WTC11 (cell line): ENCODE measurements at regions not wholly inside any gene's neighbourhood (a gene's known extent, or its start where the extent isn't known, plus 50 kb on each side); places are given as distances from the start of the nearest gene placed in this dataset.

Experiments
- ATAC-seq: fragments of 200-7000 bp; cut with Tn5 transposase; 2 replicates; pipeline ENCODE4 v1.10.0; 2021; ENCODE audit warnings: mild to moderate bottlenecking, moderate library complexity
- CTCF ChIA-PET: fragments of 300-600 bp; sonication (Branson Sonifier 250); formaldehyde crosslinking; loops from one replicate; lab custom pipeline; 2021; ENCODE audit warnings: antibody characterized with exemption; lab: Charles Lee
- POLR2A ChIA-PET: fragments of 350-600 bp; sonication (Branson Sonifier 250); formaldehyde crosslinking; loops from one replicate; lab custom pipeline; 2021; ENCODE audit warnings: antibody characterized with exemption; lab: Charles Lee
- DNase-seq: peaks from one replicate; pipeline ENCODE4 v3.0.0; 2021; ENCODE audit warnings: low spot score
- H3K27ac Mint-ChIP-seq: 2 replicates; pipeline ENCODE4 v1.8.0; 2021; ENCODE audit warnings: mixed read lengths
- H3K27me3 Mint-ChIP-seq: 2 replicates; pipeline ENCODE4 v1.8.0; 2021; ENCODE audit warnings: low read depth, mild to moderate bottlenecking, moderate library complexity, mixed read lengths
- H3K36me3 Mint-ChIP-seq: 2 replicates; pipeline ENCODE4 v1.8.0; 2021; ENCODE audit warnings: mixed read lengths
- H3K4me1 Mint-ChIP-seq: 2 replicates; pipeline ENCODE4 v1.8.0; 2022; ENCODE audit warnings: mixed read lengths
- H3K4me3 Mint-ChIP-seq: 2 replicates; pipeline ENCODE4 v1.8.0; 2021; ENCODE audit warnings: mild to moderate bottlenecking, moderate library complexity, mixed read lengths
- H3K9me3 Mint-ChIP-seq: 2 replicates; pipeline ENCODE4 v1.8.0; 2021; ENCODE audit warnings: mixed read lengths
- ATF1 ChIP-seq: sonication (generic); formaldehyde crosslinking; IDR thresholded peaks from 2 replicates; pipeline ENCODE4 v1.8.1; 2023; ENCODE audit warnings: mild to moderate bottlenecking, moderate library complexity, missing genetic modification reagents
- NR2C2 ChIP-seq: sonication (generic); formaldehyde crosslinking; IDR thresholded peaks from 2 replicates; pipeline ENCODE4 v1.8.0; 2022; ENCODE audit warnings: mild to moderate bottlenecking, missing genetic modification reagents
- PRRX2 ChIP-seq: fragments of 250-450 bp; sonication (Bioruptor Pico); IDR thresholded peaks from 2 replicates; pipeline ENCODE4 v1.8.0; 2021; ENCODE audit warnings: mild to moderate bottlenecking
- TEAD1 ChIP-seq: sonication (generic); formaldehyde crosslinking; IDR thresholded peaks from 2 replicates; pipeline ENCODE4 v1.8.0; 2022; ENCODE audit warnings: mild to moderate bottlenecking, missing genetic modification reagents
- TP53 ChIP-seq: sonication (generic); formaldehyde crosslinking; IDR thresholded peaks from 2 replicates; pipeline ENCODE4 v1.8.1; 2023; ENCODE audit warnings: mild to moderate bottlenecking, missing genetic modification reagents
- TF ChIP-seq, protein P1 (sequence below): fragments of 250-450 bp; sonication (Bioruptor Pico); IDR thresholded peaks from 2 replicates; pipeline ENCODE4 v1.9.0; 2021; ENCODE audit warnings: mild to moderate bottlenecking, borderline replicate concordance
- TF ChIP-seq, protein P2 (sequence below): fragments of 200-600 bp; IDR thresholded peaks from 2 replicates; pipeline ENCODE4 v1.8.0; 2022; ENCODE audit warnings: antibody characterized with exemption
- TF ChIP-seq, protein P3 (sequence below): sonication (generic); formaldehyde crosslinking; IDR thresholded peaks from 2 replicates; pipeline ENCODE4 v1.8.0; 2022; ENCODE audit warnings: mild to moderate bottlenecking, missing genetic modification reagents
- TF ChIP-seq, protein P4 (sequence below): sonication (generic); formaldehyde crosslinking; IDR thresholded peaks from 2 replicates; pipeline ENCODE4 v1.8.1; 2022; ENCODE audit warnings: low read depth, mild to moderate bottlenecking, moderate library complexity, missing genetic modification reagents, borderline replicate concordance
- TF ChIP-seq, protein P5 (sequence below): sonication (generic); formaldehyde crosslinking; conservative IDR thresholded peaks from 2 replicates; pipeline ENCODE4 v1.8.1; 2023; ENCODE audit warnings: mild to moderate bottlenecking, low read depth, missing genetic modification reagents, moderate library complexity
- TF ChIP-seq, protein P6 (sequence below): sonication (generic); formaldehyde crosslinking; IDR thresholded peaks from 2 replicates; pipeline ENCODE4 v1.8.1; 2022; ENCODE audit warnings: missing genetic modification reagents, borderline replicate concordance

DNA sequence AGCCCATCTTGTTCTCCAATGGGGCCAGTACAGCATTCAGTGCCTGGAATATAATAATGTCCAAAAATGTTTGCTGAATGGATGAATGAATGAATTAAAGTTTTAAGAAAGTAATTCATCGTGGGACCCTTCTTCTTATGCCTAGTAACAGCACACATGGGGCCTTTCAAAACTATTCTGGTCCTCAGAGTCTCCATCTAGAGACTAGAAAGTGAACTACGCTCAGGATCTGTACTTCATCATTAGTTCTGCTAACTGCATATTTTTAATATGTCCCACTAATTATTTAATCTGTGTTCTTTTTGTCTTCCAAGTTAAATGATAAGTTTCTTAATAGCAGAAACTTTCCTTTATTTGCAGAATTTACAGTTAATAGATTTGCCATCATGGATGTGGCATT is 172.5 kb downstream of the SMAD2 start:
- H3K4me1 Mint-ChIP-seq: peaks cover 9% of the 10 kb centered on the region; the same call in 1 of the 2 replicates
- no peak for DNase-seq
- TF ChIP-seq, protein P1, sequence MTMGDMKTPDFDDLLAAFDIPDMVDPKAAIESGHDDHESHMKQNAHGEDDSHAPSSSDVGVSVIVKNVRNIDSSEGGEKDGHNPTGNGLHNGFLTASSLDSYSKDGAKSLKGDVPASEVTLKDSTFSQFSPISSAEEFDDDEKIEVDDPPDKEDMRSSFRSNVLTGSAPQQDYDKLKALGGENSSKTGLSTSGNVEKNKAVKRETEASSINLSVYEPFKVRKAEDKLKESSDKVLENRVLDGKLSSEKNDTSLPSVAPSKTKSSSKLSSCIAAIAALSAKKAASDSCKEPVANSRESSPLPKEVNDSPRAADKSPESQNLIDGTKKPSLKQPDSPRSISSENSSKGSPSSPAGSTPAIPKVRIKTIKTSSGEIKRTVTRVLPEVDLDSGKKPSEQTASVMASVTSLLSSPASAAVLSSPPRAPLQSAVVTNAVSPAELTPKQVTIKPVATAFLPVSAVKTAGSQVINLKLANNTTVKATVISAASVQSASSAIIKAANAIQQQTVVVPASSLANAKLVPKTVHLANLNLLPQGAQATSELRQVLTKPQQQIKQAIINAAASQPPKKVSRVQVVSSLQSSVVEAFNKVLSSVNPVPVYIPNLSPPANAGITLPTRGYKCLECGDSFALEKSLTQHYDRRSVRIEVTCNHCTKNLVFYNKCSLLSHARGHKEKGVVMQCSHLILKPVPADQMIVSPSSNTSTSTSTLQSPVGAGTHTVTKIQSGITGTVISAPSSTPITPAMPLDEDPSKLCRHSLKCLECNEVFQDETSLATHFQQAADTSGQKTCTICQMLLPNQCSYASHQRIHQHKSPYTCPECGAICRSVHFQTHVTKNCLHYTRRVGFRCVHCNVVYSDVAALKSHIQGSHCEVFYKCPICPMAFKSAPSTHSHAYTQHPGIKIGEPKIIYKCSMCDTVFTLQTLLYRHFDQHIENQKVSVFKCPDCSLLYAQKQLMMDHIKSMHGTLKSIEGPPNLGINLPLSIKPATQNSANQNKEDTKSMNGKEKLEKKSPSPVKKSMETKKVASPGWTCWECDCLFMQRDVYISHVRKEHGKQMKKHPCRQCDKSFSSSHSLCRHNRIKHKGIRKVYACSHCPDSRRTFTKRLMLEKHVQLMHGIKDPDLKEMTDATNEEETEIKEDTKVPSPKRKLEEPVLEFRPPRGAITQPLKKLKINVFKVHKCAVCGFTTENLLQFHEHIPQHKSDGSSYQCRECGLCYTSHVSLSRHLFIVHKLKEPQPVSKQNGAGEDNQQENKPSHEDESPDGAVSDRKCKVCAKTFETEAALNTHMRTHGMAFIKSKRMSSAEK: no peak
- TF ChIP-seq, protein P2, sequence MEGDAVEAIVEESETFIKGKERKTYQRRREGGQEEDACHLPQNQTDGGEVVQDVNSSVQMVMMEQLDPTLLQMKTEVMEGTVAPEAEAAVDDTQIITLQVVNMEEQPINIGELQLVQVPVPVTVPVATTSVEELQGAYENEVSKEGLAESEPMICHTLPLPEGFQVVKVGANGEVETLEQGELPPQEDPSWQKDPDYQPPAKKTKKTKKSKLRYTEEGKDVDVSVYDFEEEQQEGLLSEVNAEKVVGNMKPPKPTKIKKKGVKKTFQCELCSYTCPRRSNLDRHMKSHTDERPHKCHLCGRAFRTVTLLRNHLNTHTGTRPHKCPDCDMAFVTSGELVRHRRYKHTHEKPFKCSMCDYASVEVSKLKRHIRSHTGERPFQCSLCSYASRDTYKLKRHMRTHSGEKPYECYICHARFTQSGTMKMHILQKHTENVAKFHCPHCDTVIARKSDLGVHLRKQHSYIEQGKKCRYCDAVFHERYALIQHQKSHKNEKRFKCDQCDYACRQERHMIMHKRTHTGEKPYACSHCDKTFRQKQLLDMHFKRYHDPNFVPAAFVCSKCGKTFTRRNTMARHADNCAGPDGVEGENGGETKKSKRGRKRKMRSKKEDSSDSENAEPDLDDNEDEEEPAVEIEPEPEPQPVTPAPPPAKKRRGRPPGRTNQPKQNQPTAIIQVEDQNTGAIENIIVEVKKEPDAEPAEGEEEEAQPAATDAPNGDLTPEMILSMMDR: peak; percentile 44
- no peak for TF ChIP-seq NR2C2
- TF ChIP-seq ATF1 (CRISPR knock-in tag): no peak
- no peak for TF ChIP-seq TEAD1 (CRISPR knock-in tag)
- TF ChIP-seq, protein P3, sequence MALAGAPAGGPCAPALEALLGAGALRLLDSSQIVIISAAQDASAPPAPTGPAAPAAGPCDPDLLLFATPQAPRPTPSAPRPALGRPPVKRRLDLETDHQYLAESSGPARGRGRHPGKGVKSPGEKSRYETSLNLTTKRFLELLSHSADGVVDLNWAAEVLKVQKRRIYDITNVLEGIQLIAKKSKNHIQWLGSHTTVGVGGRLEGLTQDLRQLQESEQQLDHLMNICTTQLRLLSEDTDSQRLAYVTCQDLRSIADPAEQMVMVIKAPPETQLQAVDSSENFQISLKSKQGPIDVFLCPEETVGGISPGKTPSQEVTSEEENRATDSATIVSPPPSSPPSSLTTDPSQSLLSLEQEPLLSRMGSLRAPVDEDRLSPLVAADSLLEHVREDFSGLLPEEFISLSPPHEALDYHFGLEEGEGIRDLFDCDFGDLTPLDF (CRISPR knock-in tag): no peak
- TF ChIP-seq TP53 (CRISPR knock-in tag): no peak
- TF ChIP-seq, all 79 proteins: peak for 1
- peaks cover 22% of the 10 kb centered on the region; the same call in 1 of the 2 replicates for H3K9me3 Mint-ChIP-seq
- 0 out of 2 replicates have a peak, but pooled peaks have one; percentile 15 for ATAC-seq
- no peaks in the 10 kb centered on the region for H3K36me3 Mint-ChIP-seq
- H3K27ac Mint-ChIP-seq: no peak overlapping the region
- CTCF ChIA-PET: no interaction called here
- POLR2A ChIA-PET: no interaction called here
- H3K27me3 Mint-ChIP-seq: no peaks in the 10 kb centered on the region; the same call in 1 of the 2 replicates
- H3K4me3 Mint-ChIP-seq: no peak overlapping the region

DNA sequence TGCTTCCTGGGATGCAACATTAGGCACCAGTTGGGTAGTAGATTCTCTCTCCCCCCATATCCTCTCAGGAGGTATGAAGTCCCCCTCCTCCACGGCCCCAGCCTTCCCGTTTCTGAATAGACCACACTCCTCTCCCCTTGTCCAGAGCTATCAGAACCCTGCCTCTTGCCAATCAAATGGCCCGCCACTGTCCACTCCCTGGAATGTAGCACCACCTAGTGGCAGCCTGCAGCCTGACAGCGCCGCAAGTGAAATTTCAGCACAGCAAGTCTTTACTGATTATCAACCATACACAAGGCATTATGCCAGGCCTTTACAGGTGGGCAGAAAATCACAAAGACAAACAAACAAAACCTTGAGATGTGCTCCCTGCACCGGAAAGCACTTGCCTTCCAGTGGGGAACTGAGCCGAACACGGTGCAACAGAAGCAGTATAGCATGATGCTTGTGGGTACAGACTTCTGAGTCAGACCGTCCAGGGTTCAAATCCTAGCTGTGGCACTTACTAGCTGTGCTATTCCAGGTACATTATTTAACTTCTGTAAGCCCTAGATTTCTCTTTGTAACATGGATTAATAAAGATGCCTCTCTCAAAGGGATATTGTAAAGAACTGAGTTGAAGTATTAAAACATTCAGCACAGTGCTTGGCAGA is 174.0 kb downstream of the SMAD2 start:
- Mint-ChIP-seq H3K9me3 (peaks cover 19% of the 10 kb centered on the region; the same call in 1 of the 2 replicates), H3K4me3 (no peak overlapping the region), H3K27ac (no peak overlapping the region), H3K36me3 (no peaks in the 10 kb centered on the region), H3K4me1 (peaks cover 9% of the 10 kb centered on the region; the same call in 1 of the 2 replicates), H3K27me3 (no peaks in the 10 kb centered on the region; the same call in 1 of the 2 replicates)
- TF ChIP-seq, protein P4, sequence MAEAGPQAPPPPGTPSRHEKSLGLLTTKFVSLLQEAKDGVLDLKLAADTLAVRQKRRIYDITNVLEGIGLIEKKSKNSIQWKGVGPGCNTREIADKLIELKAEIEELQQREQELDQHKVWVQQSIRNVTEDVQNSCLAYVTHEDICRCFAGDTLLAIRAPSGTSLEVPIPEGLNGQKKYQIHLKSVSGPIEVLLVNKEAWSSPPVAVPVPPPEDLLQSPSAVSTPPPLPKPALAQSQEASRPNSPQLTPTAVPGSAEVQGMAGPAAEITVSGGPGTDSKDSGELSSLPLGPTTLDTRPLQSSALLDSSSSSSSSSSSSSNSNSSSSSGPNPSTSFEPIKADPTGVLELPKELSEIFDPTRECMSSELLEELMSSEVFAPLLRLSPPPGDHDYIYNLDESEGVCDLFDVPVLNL: no peak
- TF ChIP-seq PRRX2 (CRISPR knock-in tag): 0 out of 2 replicates have a peak, but pooled peaks have one; percentile 15
- TF ChIP-seq, protein P5, sequence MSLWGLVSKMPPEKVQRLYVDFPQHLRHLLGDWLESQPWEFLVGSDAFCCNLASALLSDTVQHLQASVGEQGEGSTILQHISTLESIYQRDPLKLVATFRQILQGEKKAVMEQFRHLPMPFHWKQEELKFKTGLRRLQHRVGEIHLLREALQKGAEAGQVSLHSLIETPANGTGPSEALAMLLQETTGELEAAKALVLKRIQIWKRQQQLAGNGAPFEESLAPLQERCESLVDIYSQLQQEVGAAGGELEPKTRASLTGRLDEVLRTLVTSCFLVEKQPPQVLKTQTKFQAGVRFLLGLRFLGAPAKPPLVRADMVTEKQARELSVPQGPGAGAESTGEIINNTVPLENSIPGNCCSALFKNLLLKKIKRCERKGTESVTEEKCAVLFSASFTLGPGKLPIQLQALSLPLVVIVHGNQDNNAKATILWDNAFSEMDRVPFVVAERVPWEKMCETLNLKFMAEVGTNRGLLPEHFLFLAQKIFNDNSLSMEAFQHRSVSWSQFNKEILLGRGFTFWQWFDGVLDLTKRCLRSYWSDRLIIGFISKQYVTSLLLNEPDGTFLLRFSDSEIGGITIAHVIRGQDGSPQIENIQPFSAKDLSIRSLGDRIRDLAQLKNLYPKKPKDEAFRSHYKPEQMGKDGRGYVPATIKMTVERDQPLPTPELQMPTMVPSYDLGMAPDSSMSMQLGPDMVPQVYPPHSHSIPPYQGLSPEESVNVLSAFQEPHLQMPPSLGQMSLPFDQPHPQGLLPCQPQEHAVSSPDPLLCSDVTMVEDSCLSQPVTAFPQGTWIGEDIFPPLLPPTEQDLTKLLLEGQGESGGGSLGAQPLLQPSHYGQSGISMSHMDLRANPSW: no peak
- TF ChIP-seq, protein P6, sequence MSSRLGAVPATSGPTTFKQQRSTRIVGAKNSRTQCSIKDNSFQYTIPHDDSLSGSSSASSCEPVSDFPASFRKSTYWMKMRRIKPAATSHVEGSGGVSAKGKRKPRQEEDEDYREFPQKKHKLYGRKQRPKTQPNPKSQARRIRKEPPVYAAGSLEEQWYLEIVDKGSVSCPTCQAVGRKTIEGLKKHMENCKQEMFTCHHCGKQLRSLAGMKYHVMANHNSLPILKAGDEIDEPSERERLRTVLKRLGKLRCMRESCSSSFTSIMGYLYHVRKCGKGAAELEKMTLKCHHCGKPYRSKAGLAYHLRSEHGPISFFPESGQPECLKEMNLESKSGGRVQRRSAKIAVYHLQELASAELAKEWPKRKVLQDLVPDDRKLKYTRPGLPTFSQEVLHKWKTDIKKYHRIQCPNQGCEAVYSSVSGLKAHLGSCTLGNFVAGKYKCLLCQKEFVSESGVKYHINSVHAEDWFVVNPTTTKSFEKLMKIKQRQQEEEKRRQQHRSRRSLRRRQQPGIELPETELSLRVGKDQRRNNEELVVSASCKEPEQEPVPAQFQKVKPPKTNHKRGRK (CRISPR knock-in tag): no peak
- TF ChIP-seq, protein P2: peak; percentile 90
- ATAC-seq: peak; percentile 67
- ChIA-PET POLR2A (interaction anchor here (0.5 kb wide), 1 partner anchor 538 kb away, joined by 4 read pairs; no protein-coding TSS in a partner anchor), CTCF (interaction anchor here (0.5 to 2.0 kb wide), 35 partner anchors 9 to 552 kb away, joined by 3 to 11 read pairs (median 4); no protein-coding TSS in a partner anchor)
- peak; percentile 83 for DNase-seq
